Right lobe of liver (tissue), 4 donors: ENCODE measurements at regions not wholly inside any gene's neighbourhood (a gene's known extent, or its start where the extent isn't known, plus 50 kb on each side); places are given as distances from the start of the nearest gene placed in this dataset.

Experiments
- CTCF ChIP-seq, 4 donors: fragments of 200-600 bp in 3 of 4; fragments of 450-650 bp in 1 of 4; IDR thresholded peaks; one replicate each; pipeline versions ENCODE4 v1.5.1 to v1.8.0; 2016 to 2022; ENCODE audit warnings: antibody characterized with exemption in 4 of 4, mild to moderate bottlenecking in 2 of 4
- POLR2A ChIP-seq: fragments of 450-650 bp; IDR thresholded peaks from one replicate; pipeline ENCODE4 v1.6.1; 2017; ENCODE audit warnings: antibody characterized with exemption, mild to moderate bottlenecking
- donor health status: DM: no; HTN: no; CAD: no.
- donor health status: DM: no; HTN: no; CAD: no.
- donor health status: DM: no; HTN: yes; CAD: no.

- no peak for TF ChIP-seq CTCF (IDR thresholded peaks at IDR 0.05)
- TF ChIP-seq POLR2A = no peak
Measured at GRCh38 chr13:67445436-67445835, 215.3 kb upstream of the PCDH9 start.
